H1 (cell line): ENCODE measurements at regions not wholly inside any gene's neighbourhood (a gene's known extent, or its start where the extent isn't known, plus 50 kb on each side); places are given as distances from the start of the nearest gene placed in this dataset.

Experiments
- CTCF ChIA-PET: fragments of 300-600 bp; sonication (Branson Sonifier 250); formaldehyde crosslinking; loops from one replicate; lab custom pipeline; 2021; ENCODE audit not compliant: partially characterized antibody; lab: Charles Lee
- POLR2A ChIA-PET: fragments of 300-600 bp; sonication (Branson Sonifier 250); formaldehyde crosslinking; loops from one replicate; lab custom pipeline; 2021; ENCODE audit warnings: inconsistent platforms; ENCODE audit not compliant: partially characterized antibody; lab: Charles Lee
- DNase-seq, 2 experiments: peaks; one replicate each; pipeline versions ENCODE4 v3.0.0 to v3.0.0-alpha.2; 2010 to 2022; ENCODE audit warnings: low spot score in 2 of 2, low read depth in 1 of 2, mixed read lengths in 1 of 2
- FAIRE-seq: peaks from 2 replicates; lab custom pipeline; 2011; peaks lifted over from hg19 to GRCh38; lab: Jason Lieb, UNC
- H2AFZ ChIP-seq: 2 replicates; pipeline ENCODE4 v1.8.1; 2012; ENCODE audit warnings: low read length, inconsistent platforms
- H2AK5ac ChIP-seq: 2 replicates; pipeline ENCODE4 v1.6.1; 2013; ENCODE audit warnings: low read depth, low read length
- H2BK120ac ChIP-seq: replicated peaks from 2 replicates; pipeline ENCODE3; 2013; ENCODE audit warnings: low read depth, low read length, inconsistent platforms
- H2BK12ac ChIP-seq: 2 replicates; pipeline ENCODE4 v1.6.1; 2013; ENCODE audit warnings: low read depth, low read length
- H2BK15ac ChIP-seq: 2 replicates; pipeline ENCODE4 v1.6.1; 2013; ENCODE audit warnings: low read length
- H2BK20ac ChIP-seq: 2 replicates; pipeline ENCODE4 v1.6.1; 2013; ENCODE audit warnings: low read length
- H2BK5ac ChIP-seq: 2 replicates; pipeline ENCODE4 v1.6.1; 2013; ENCODE audit warnings: low read depth, low read length
- H3K14ac ChIP-seq: 2 replicates; pipeline ENCODE4 v1.6.1; 2013; ENCODE audit warnings: inconsistent platforms; ENCODE audit not compliant: insufficient read length
- H3K18ac ChIP-seq: 2 replicates; pipeline ENCODE4 v1.6.1; 2013; ENCODE audit warnings: low read length; ENCODE audit errors: extremely low read depth
- H3K23ac ChIP-seq: 2 replicates; pipeline ENCODE4 v1.6.1; 2013; ENCODE audit warnings: inconsistent platforms; ENCODE audit not compliant: insufficient read length
- H3K23me2 ChIP-seq: 2 replicates; pipeline ENCODE4 v1.6.1; 2013; ENCODE audit warnings: low read depth, low read length
- H3K27ac ChIP-seq: 2 replicates; pipeline ENCODE4 v1.6.1; 2011; ENCODE audit warnings: low read depth, low read length, inconsistent platforms
- H3K27me3 ChIP-seq, 4 experiments: replicated peaks in 1 of 4; 1 replicate in 1 of 4; 2 replicates in 3 of 4; pipeline versions ENCODE4 v1.6.1 to v1.8.1; 2011 to 2013; ENCODE audit warnings: low read length in 3 of 4, mild to moderate bottlenecking in 3 of 4, inconsistent platforms in 2 of 4, mixed read lengths in 2 of 4, moderate library complexity in 1 of 4; ENCODE audit not compliant: control insufficient read depth in 3 of 4, insufficient read depth in 3 of 4; ENCODE audit errors: extremely low read depth in 1 of 4
- H3K36me3 ChIP-seq, 4 experiments: 2 replicates each; pipeline versions ENCODE4 v1.6.1 to v1.8.1; 2011 to 2013; ENCODE audit warnings: mild to moderate bottlenecking in 4 of 4, low read length in 3 of 4, moderate library complexity in 2 of 4, control low read depth in 1 of 4, inconsistent platforms in 1 of 4; ENCODE audit not compliant: insufficient read depth in 4 of 4, control insufficient read depth in 2 of 4
- H3K4ac ChIP-seq: replicated peaks from 2 replicates; pipeline ENCODE3; 2013; ENCODE audit warnings: low read length, low read depth, mixed read lengths, inconsistent platforms; ENCODE audit not compliant: insufficient read length
- H3K4me1 ChIP-seq, 4 experiments: replicated peaks in 1 of 4; 1 replicate in 1 of 4; 2 replicates in 3 of 4; pipeline versions ENCODE4 v1.6.1 to v1.8.1; 2011 to 2013; ENCODE audit warnings: low read length in 3 of 4, inconsistent platforms in 2 of 4, mixed read lengths in 1 of 4; ENCODE audit not compliant: insufficient read depth in 4 of 4, control insufficient read depth in 3 of 4
- H3K4me2 ChIP-seq, 2 experiments: 2 replicates each; pipeline versions ENCODE4 v1.6.1 to v1.8.1; 2011 to 2013; ENCODE audit warnings: low read depth in 2 of 2, low read length in 2 of 2, control low read depth in 1 of 2, inconsistent platforms in 1 of 2, mild to moderate bottlenecking in 1 of 2; ENCODE audit not compliant: insufficient read depth in 1 of 2
- H3K4me3 ChIP-seq, 4 experiments: fragments of 200-600, 300-600 bp in 1 of 4; sonication (generic), shearing (Covaris generic), sonication (Bioruptor Twin) in 1 of 4; 2 replicates each; pipeline versions ENCODE4 v1.5.1 to v1.8.1; 2011 to 2016; ENCODE audit warnings: low read length in 4 of 4, low read depth in 3 of 4, control low read depth in 2 of 4, inconsistent platforms in 2 of 4, mild to moderate bottlenecking in 2 of 4, mixed read lengths in 1 of 4, moderate library complexity in 1 of 4; ENCODE audit not compliant: insufficient read depth in 2 of 4; ENCODE audit errors: extremely low read depth in 1 of 4
- H3K56ac ChIP-seq: replicated peaks from 2 replicates; pipeline ENCODE3; 2013; ENCODE audit warnings: low read depth, mild to moderate bottlenecking, mixed read lengths, low read length, inconsistent platforms; ENCODE audit not compliant: insufficient read length
- H3K79me1 ChIP-seq: 2 replicates; pipeline ENCODE4 v1.6.1; 2013; ENCODE audit warnings: low read depth, low read length, control low read depth
- H3K79me2 ChIP-seq, 2 experiments: 2 replicates each; pipeline versions ENCODE4 v1.6.1 to v1.8.1; 2012 to 2013; ENCODE audit warnings: low read length in 2 of 2, mild to moderate bottlenecking in 2 of 2, inconsistent platforms in 1 of 2; ENCODE audit not compliant: insufficient read depth in 2 of 2, control insufficient read depth in 1 of 2
- H3K9ac ChIP-seq, 4 experiments: replicated peaks in 1 of 4; 1 replicate in 1 of 4; 2 replicates in 3 of 4; pipeline versions ENCODE4 v1.6.1 to v1.8.1; 2011 to 2013; ENCODE audit warnings: low read depth in 3 of 4, low read length in 3 of 4, control low read depth in 2 of 4, mild to moderate bottlenecking in 2 of 4, moderate library complexity in 2 of 4, inconsistent platforms in 1 of 4; ENCODE audit errors: extremely low read depth in 1 of 4
- H3K9me3 ChIP-seq, 2 experiments: 2 replicates each; pipeline versions ENCODE4 v1.6.1 to v1.8.1; 2012 to 2013; ENCODE audit warnings: mild to moderate bottlenecking in 2 of 2, moderate library complexity in 2 of 2, control low read depth in 1 of 2, inconsistent platforms in 1 of 2, low read depth in 1 of 2, low read length in 1 of 2, mixed read lengths in 1 of 2; ENCODE audit not compliant: insufficient read depth in 2 of 2
- H4K20me1 ChIP-seq, 2 experiments: replicated peaks in 1 of 2; 2 replicates each; pipeline versions ENCODE3 to v1.8.1; 2011 to 2013; ENCODE audit warnings: inconsistent platforms in 2 of 2, low read length in 2 of 2, mild to moderate bottlenecking in 1 of 2; ENCODE audit not compliant: insufficient read depth in 2 of 2, control insufficient read depth in 1 of 2
- H4K5ac ChIP-seq: 2 replicates; pipeline ENCODE4 v1.6.1; 2013; ENCODE audit warnings: low read length, low read depth, mixed read lengths, inconsistent platforms; ENCODE audit not compliant: insufficient read length
- H4K8ac ChIP-seq: 2 replicates; pipeline ENCODE4 v1.8.0; 2013; ENCODE audit warnings: mild to moderate bottlenecking, moderate library complexity, low read length, inconsistent platforms; ENCODE audit not compliant: insufficient read depth; ENCODE audit errors: extremely low read depth
- H4K91ac ChIP-seq: replicated peaks from 2 replicates; pipeline ENCODE3; 2013; ENCODE audit warnings: low read length, mixed read lengths, inconsistent platforms; ENCODE audit not compliant: insufficient read length
- CTBP2 ChIP-seq: IDR thresholded peaks from 2 replicates; pipeline ENCODE4 v1.7.0; 2011; ENCODE audit warnings: borderline replicate concordance, mild to moderate bottlenecking, moderate library complexity, mixed read lengths, low read length; ENCODE audit not compliant: insufficient read depth, insufficient read length
- WGBS, 2 experiments: shearing (Covaris generic) in 1 of 2; methylation state at CpG; one replicate each; pipeline versions ENCODE4 v1.1.6 to v1.1.7; 2013 to 2015; ENCODE audit warnings: low lambda C conversion rate in 2 of 2, mixed read lengths in 2 of 2, inconsistent platforms in 1 of 2, low coverage in 1 of 2, missing lambda C conversion rate in 1 of 2; ENCODE audit not compliant: insufficient replicate concordance in 2 of 2, insufficient coverage in 1 of 2, insufficient read length in 1 of 2; ENCODE audit errors: extremely low coverage in 1 of 2, missing lambda C conversion rate in 1 of 2; 5-methylcytosine and 5-hydroxymethylcytosine counted together

- CTCF ChIA-PET, result no interaction called here
- no peaks in the 10 kb centered on the region for H3K36me3 ChIP-seq
- DNase-seq (no peak), FAIRE-seq (no peak)
- H3K27ac ChIP-seq, result no peak overlapping the region
- no peak overlapping the region for H3K56ac ChIP-seq
- H3K4me1 ChIP-seq, result peaks cover 0 to 6% (median 0%) of the 10 kb centered on the region in 4 experiments; a peak in 3 of 7 replicates
- 80% methylated on average over 8 of the region's 8 CpGs; no CpG with 5 or more reads in 1 of the 2 experiments for WGBS, 2 experiments
- no peak overlapping the region for H2AK5ac ChIP-seq
- no peak overlapping the region for H3K14ac ChIP-seq
- H3K9ac ChIP-seq, result no peak overlapping the region
- H2BK12ac ChIP-seq, result no peak overlapping the region
- no peak overlapping the region for H2BK5ac ChIP-seq
- H2AFZ ChIP-seq, result no peak overlapping the region
- no peaks in the 10 kb centered on the region; a peak in 1 of 7 replicates for H3K27me3 ChIP-seq
- H2BK20ac ChIP-seq, result no peak overlapping the region
- H3K4ac ChIP-seq, result no peak overlapping the region
- POLR2A ChIA-PET, result no interaction called here
- H2BK15ac ChIP-seq, result no peak overlapping the region
- no peak overlapping the region for H3K18ac ChIP-seq
- H3K9me3 ChIP-seq, result peaks cover 0 to 1% of the 10 kb centered on the region in 2 experiments; a peak in 1 of 4 replicates
- TF ChIP-seq CTBP2, result no peak
- H3K23ac ChIP-seq, result no peak overlapping the region
- H4K5ac ChIP-seq, result no peak overlapping the region
- H2BK120ac ChIP-seq, result no peak overlapping the region
- H3K4me2 ChIP-seq, result no peak overlapping the region; a peak in 1 of 4 replicates
- H3K23me2 ChIP-seq, result 0 out of 2 replicates have a peak, but pooled peaks cover 2% of the 10 kb centered on the region
- H4K8ac ChIP-seq, result no peak overlapping the region
- H4K91ac ChIP-seq, result no peak overlapping the region
- H3K79me2 ChIP-seq, result no peaks in the 10 kb centered on the region
- H4K20me1 ChIP-seq, result no peaks in the 10 kb centered on the region
- H3K4me3 ChIP-seq, result no peak overlapping the region
- H3K79me1 ChIP-seq, result no peaks in the 10 kb centered on the region
Measured at GRCh38 chr11:116256215-116256614, 516.6 kb downstream of the BUD13 start.
